Mucosa of rectum (tissue), 2 donors: ENCODE measurements at regions not wholly inside any gene's neighbourhood (a gene's known extent, or its start where the extent isn't known, plus 50 kb on each side); places are given as distances from the start of the nearest gene placed in this dataset.

Experiments used
- H3K27ac ChIP-seq, 2 donors: one replicate each; pipeline ENCODE4 v1.7.0; 2013; ENCODE audit warnings: inconsistent platforms in 2 of 2, low read depth in 2 of 2, low read length in 2 of 2
- H3K27me3 ChIP-seq, 2 donors: one replicate each; pipeline ENCODE4 v1.7.0; 2013; ENCODE audit warnings: low read length in 2 of 2; ENCODE audit not compliant: control insufficient read depth in 2 of 2, insufficient read depth in 2 of 2
- H3K36me3 ChIP-seq, 2 donors: one replicate each; pipeline ENCODE4 v1.7.0; 2013; ENCODE audit warnings: low read length in 2 of 2; ENCODE audit not compliant: control insufficient read depth in 2 of 2, insufficient read depth in 2 of 2
- H3K4me1 ChIP-seq, 2 donors: one replicate each; pipeline ENCODE4 v1.7.0; 2013; ENCODE audit warnings: low read length in 2 of 2, mild to moderate bottlenecking in 1 of 2; ENCODE audit not compliant: control insufficient read depth in 2 of 2, insufficient read depth in 2 of 2
- H3K4me3 ChIP-seq, 2 donors: one replicate each; pipeline ENCODE4 v1.7.0; 2013; ENCODE audit warnings: low read length in 2 of 2
- H3K9ac ChIP-seq, 2 donors: one replicate each; pipeline ENCODE4 v1.7.0; 2013; ENCODE audit warnings: low read length in 2 of 2, low read depth in 1 of 2, mild to moderate bottlenecking in 1 of 2
- H3K9me3 ChIP-seq, 2 donors: one replicate each; pipeline ENCODE4 v1.7.0; 2013; ENCODE audit warnings: low read length in 2 of 2; ENCODE audit not compliant: control insufficient read depth in 2 of 2
- donor health status: healthy.
- donor health status: Normal muscosa, but diverticular disease.

GRCh38 chr9:107866711-107867311 lies 377.2 kb upstream of the KLF4 start:
- H3K27ac ChIP-seq: no peak overlapping the region
- H3K27me3 ChIP-seq: no peaks in the 10 kb centered on the region
- no peak overlapping the region for H3K9ac ChIP-seq
- H3K4me3 ChIP-seq: no peak overlapping the region
- H3K4me1 ChIP-seq: no peaks in the 10 kb centered on the region
- no peaks in the 10 kb centered on the region for H3K36me3 ChIP-seq
- H3K9me3 ChIP-seq: no peaks in the 10 kb centered on the region

GRCh38 chr9:107863396-107863795 lies 373.8 kb upstream of the KLF4 start:
- Histone ChIP-seq H3K4me1 (no peaks in the 10 kb centered on the region), H3K9me3 (peaks cover 0 to 2% of the 10 kb centered on the region in 2 donors), H3K27ac (no peak overlapping the region)

GRCh38 chr9:107862881-107863280 lies 373.3 kb upstream of the KLF4 start:
- H3K27me3 ChIP-seq: no peaks in the 10 kb centered on the region
- H3K9me3 ChIP-seq: peaks cover 0 to 2% of the 10 kb centered on the region in 2 donors
- no peaks in the 10 kb centered on the region for H3K36me3 ChIP-seq
- no peaks in the 10 kb centered on the region for H3K4me1 ChIP-seq
- no peak overlapping the region for H3K9ac ChIP-seq
- no peak overlapping the region for H3K27ac ChIP-seq
- no peak overlapping the region for H3K4me3 ChIP-seq

More at GRCh38 chr9:107863396-107863795, 373.8 kb upstream of the KLF4 start:
- Histone ChIP-seq H3K9ac (no peak overlapping the region), H3K36me3 (no peaks in the 10 kb centered on the region), H3K4me3 (no peak overlapping the region), H3K27me3 (no peaks in the 10 kb centered on the region)

GRCh38 chr9:107862323-107862722 lies 372.8 kb upstream of the KLF4 start:
- H3K27me3 ChIP-seq: no peaks in the 10 kb centered on the region
- H3K4me1 ChIP-seq: no peaks in the 10 kb centered on the region
- H3K9me3 ChIP-seq: peaks cover 0 to 2% of the 10 kb centered on the region in 2 donors
- H3K27ac ChIP-seq: no peak overlapping the region
- H3K36me3 ChIP-seq: no peaks in the 10 kb centered on the region
- H3K9ac ChIP-seq: no peak overlapping the region
- no peak overlapping the region for H3K4me3 ChIP-seq

GRCh38 chr9:107861075-107861474 lies 371.5 kb upstream of the KLF4 start:
- Histone ChIP-seq H3K9ac (no peak overlapping the region), H3K4me1 (no peaks in the 10 kb centered on the region), H3K9me3 (peaks cover 0 to 2% of the 10 kb centered on the region in 2 donors), H3K4me3 (no peak overlapping the region), H3K36me3 (no peaks in the 10 kb centered on the region), H3K27me3 (no peaks in the 10 kb centered on the region), H3K27ac (no peak overlapping the region)

- no peak overlapping the region for H3K27ac ChIP-seq
- no peaks in the 10 kb centered on the region for H3K4me1 ChIP-seq
- H3K27me3 ChIP-seq: no peaks in the 10 kb centered on the region
- H3K4me3 ChIP-seq: no peak overlapping the region
- H3K9me3 ChIP-seq: peaks cover 5 to 8% of the 10 kb centered on the region in 2 donors
- no peak overlapping the region for H3K9ac ChIP-seq
- H3K36me3 ChIP-seq: no peaks in the 10 kb centered on the region
Measured at GRCh38 chr9:107858260-107858659, 368.7 kb upstream of the KLF4 start.

GRCh38 chr9:107856633-107857032 lies 367.1 kb upstream of the KLF4 start:
- no peaks in the 10 kb centered on the region for H3K27me3 ChIP-seq
- no peaks in the 10 kb centered on the region for H3K36me3 ChIP-seq
- no peaks in the 10 kb centered on the region for H3K4me1 ChIP-seq
- no peak overlapping the region for H3K27ac ChIP-seq
- no peak overlapping the region for H3K9ac ChIP-seq
- H3K4me3 ChIP-seq: no peak overlapping the region
- peaks cover 5 to 8% of the 10 kb centered on the region in 2 donors for H3K9me3 ChIP-seq

GRCh38 chr9:107855164-107855563 lies 365.6 kb upstream of the KLF4 start:
- peaks cover 5 to 8% of the 10 kb centered on the region in 2 donors for H3K9me3 ChIP-seq
- no peaks in the 10 kb centered on the region for H3K4me1 ChIP-seq
- H3K9ac ChIP-seq: no peak overlapping the region
- no peak overlapping the region for H3K4me3 ChIP-seq
- H3K27me3 ChIP-seq: no peaks in the 10 kb centered on the region
- no peaks in the 10 kb centered on the region for H3K36me3 ChIP-seq
- no peak overlapping the region for H3K27ac ChIP-seq

- H3K27ac ChIP-seq: no peak overlapping the region
- no peaks in the 10 kb centered on the region for H3K36me3 ChIP-seq
- no peak overlapping the region for H3K9ac ChIP-seq
- H3K27me3 ChIP-seq: no peaks in the 10 kb centered on the region
- no peaks in the 10 kb centered on the region for H3K4me1 ChIP-seq
- H3K9me3 ChIP-seq: peaks cover 5 to 6% of the 10 kb centered on the region in 2 donors
- H3K4me3 ChIP-seq: no peak overlapping the region
Measured at GRCh38 chr9:107853461-107853860, 363.9 kb upstream of the KLF4 start.

- Histone ChIP-seq H3K9ac (no peak overlapping the region), H3K27me3 (no peaks in the 10 kb centered on the region), H3K27ac (no peak overlapping the region), H3K4me1 (peaks cover 0 to 4% of the 10 kb centered on the region in 2 donors), H3K9me3 (peaks cover 5 to 6% of the 10 kb centered on the region in 2 donors), H3K36me3 (no peaks in the 10 kb centered on the region), H3K4me3 (no peak overlapping the region)
Measured at GRCh38 chr9:107852891-107853290, 363.3 kb upstream of the KLF4 start.
